SJCRH30 (cell line): ENCODE measurements at regions not wholly inside any gene's neighbourhood (a gene's known extent, or its start where the extent isn't known, plus 50 kb on each side); places are given as distances from the start of the nearest gene placed in this dataset.
"Not testable (repeated sequence)": the region's sequence is repeated elsewhere in the genome, so short reads cannot be mapped to it uniquely, and the experiment has no call there.

Experiments used
- DNase-seq, 2 experiments: peaks; one replicate each; pipeline ENCODE4 v3.0.0-alpha.2; 2015 to 2020
- H3K27ac ChIP-seq: fragments of 250-450 bp; sonication (Bioruptor Pico); 2 replicates; pipeline ENCODE4 v1.5.1; 2020; ENCODE audit warnings: mild to moderate bottlenecking, moderate library complexity
- H3K27me3 ChIP-seq: fragments of 250-450 bp; sonication (Bioruptor Pico); 2 replicates; pipeline ENCODE4 v1.5.1; 2020; ENCODE audit warnings: mild to moderate bottlenecking, moderate library complexity
- H3K36me3 ChIP-seq: fragments of 250-450 bp; sonication (Bioruptor Pico); 2 replicates; pipeline ENCODE4 v1.5.1; 2020; ENCODE audit warnings: mild to moderate bottlenecking, moderate library complexity
- H3K4me1 ChIP-seq: fragments of 250-450 bp; sonication (Bioruptor Pico); 2 replicates; pipeline ENCODE4 v1.5.1; 2020; ENCODE audit warnings: mild to moderate bottlenecking, moderate library complexity
- H3K4me3 ChIP-seq: fragments of 250-450 bp; sonication (Bioruptor Pico); 2 replicates; pipeline ENCODE4 v1.5.1; 2020; ENCODE audit warnings: mild to moderate bottlenecking, moderate library complexity
- H3K9me3 ChIP-seq: fragments of 250-450 bp; sonication (Bioruptor Pico); replicated peaks from 2 replicates; pipeline ENCODE4 v1.5.1; 2020; ENCODE audit warnings: mild to moderate bottlenecking, moderate library complexity

- no peaks in the 10 kb centered on the region for H3K4me1 ChIP-seq
- no peaks in the 10 kb centered on the region for H3K36me3 ChIP-seq
- H3K27ac ChIP-seq, result no peak overlapping the region
- DNase-seq, result no peak
- H3K4me3 ChIP-seq, result no peak overlapping the region
- H3K27me3 ChIP-seq, result no peaks in the 10 kb centered on the region
- H3K9me3 ChIP-seq, result no peaks in the 10 kb centered on the region
Observed at GRCh38 chr5:8807636-8808035, 738.2 kb downstream of the SEMA5A start.

GRCh38 chr5:8811581-8811980, 734.3 kb downstream of the SEMA5A start:
- H3K4me1 ChIP-seq, result no peaks in the 10 kb centered on the region
- H3K27ac ChIP-seq, result no peak overlapping the region
- H3K4me3 ChIP-seq, result no peak overlapping the region
- no peaks in the 10 kb centered on the region for H3K27me3 ChIP-seq
- no peak for DNase-seq
- no peaks in the 10 kb centered on the region for H3K9me3 ChIP-seq
- no peaks in the 10 kb centered on the region for H3K36me3 ChIP-seq

GRCh38 chr5:8813180-8813579, 732.7 kb downstream of the SEMA5A start:
- Histone ChIP-seq H3K36me3 (no peaks in the 10 kb centered on the region), H3K4me1 (no peaks in the 10 kb centered on the region), H3K27ac (no peak overlapping the region), H3K27me3 (no peaks in the 10 kb centered on the region), H3K9me3 (no peaks in the 10 kb centered on the region), H3K4me3 (no peak overlapping the region)
- DNase-seq, result peak in 1 of 2 experiments; percentile 10

- Histone ChIP-seq H3K9me3 (no peaks in the 10 kb centered on the region), H3K4me3 (no peak overlapping the region), H3K27ac (no peak overlapping the region), H3K4me1 (no peaks in the 10 kb centered on the region), H3K36me3 (no peaks in the 10 kb centered on the region), H3K27me3 (no peaks in the 10 kb centered on the region)
- DNase-seq, result no peak
Observed at GRCh38 chr5:8814105-8814504, 731.8 kb downstream of the SEMA5A start.

GRCh38 chr5:8824371-8824770, 721.5 kb downstream of the SEMA5A start:
- no peaks in the 10 kb centered on the region for H3K36me3 ChIP-seq
- H3K4me3 ChIP-seq, result no peak overlapping the region
- no peak for DNase-seq

GRCh38 chr5:8825139-8825757, 720.6 kb downstream of the SEMA5A start:
- H3K27me3 ChIP-seq, result no peaks in the 10 kb centered on the region
- no peak overlapping the region for H3K27ac ChIP-seq
- peaks cover 16% of the 10 kb centered on the region for H3K4me1 ChIP-seq
- no peaks in the 10 kb centered on the region for H3K9me3 ChIP-seq
- peak; percentile 17 to 44 for DNase-seq
- H3K4me3 ChIP-seq, result no peak overlapping the region
- no peaks in the 10 kb centered on the region for H3K36me3 ChIP-seq

More at GRCh38 chr5:8824371-8824770, 721.5 kb downstream of the SEMA5A start:
- Histone ChIP-seq H3K27me3 (no peaks in the 10 kb centered on the region), H3K9me3 (no peaks in the 10 kb centered on the region), H3K4me1 (peaks cover 8% of the 10 kb centered on the region), H3K27ac (no peak overlapping the region)

- Histone ChIP-seq H3K27ac (no peak overlapping the region), H3K36me3 (no peaks in the 10 kb centered on the region), H3K4me3 (no peak overlapping the region), H3K9me3 (no peaks in the 10 kb centered on the region), H3K27me3 (no peaks in the 10 kb centered on the region), H3K4me1 (peaks cover 17% of the 10 kb centered on the region)
- DNase-seq, result no peak
Observed at GRCh38 chr5:8826508-8826907, 719.4 kb downstream of the SEMA5A start.

GRCh38 chr5:8827696-8828095, 718.2 kb downstream of the SEMA5A start:
- Histone ChIP-seq H3K4me3 (no peak overlapping the region), H3K4me1 (peaks cover 17% of the 10 kb centered on the region), H3K27me3 (no peaks in the 10 kb centered on the region), H3K9me3 (no peaks in the 10 kb centered on the region), H3K27ac (no peak overlapping the region), H3K36me3 (no peaks in the 10 kb centered on the region)
- DNase-seq, result no peak

GRCh38 chr5:8828596-8829322, 717.1 kb downstream of the SEMA5A start:
- H3K27ac ChIP-seq, result peak overlapping the region; percentile 55
- no peaks in the 10 kb centered on the region for H3K27me3 ChIP-seq
- H3K4me3 ChIP-seq, result no peak overlapping the region
- no peaks in the 10 kb centered on the region for H3K36me3 ChIP-seq
- H3K9me3 ChIP-seq, result no peaks in the 10 kb centered on the region
- peaks cover 17% of the 10 kb centered on the region for H3K4me1 ChIP-seq
- DNase-seq, result no peak

- Histone ChIP-seq H3K36me3 (no peaks in the 10 kb centered on the region), H3K4me1 (peaks cover 17% of the 10 kb centered on the region), H3K27me3 (no peaks in the 10 kb centered on the region), H3K4me3 (no peak overlapping the region), H3K9me3 (no peaks in the 10 kb centered on the region), H3K27ac (peak overlapping the region; percentile 55)
- DNase-seq, result peak; percentile 54 to 75
Observed at GRCh38 chr5:8829323-8830029, 716.4 kb downstream of the SEMA5A start.

GRCh38 chr5:8831251-8831650, 714.6 kb downstream of the SEMA5A start:
- H3K27me3 ChIP-seq, result no peaks in the 10 kb centered on the region
- no peaks in the 10 kb centered on the region for H3K36me3 ChIP-seq

GRCh38 chr5:8831854-8832253, 714.0 kb downstream of the SEMA5A start:
- Histone ChIP-seq H3K36me3 (no peaks in the 10 kb centered on the region), H3K9me3 (no peaks in the 10 kb centered on the region), H3K27me3 (no peaks in the 10 kb centered on the region), H3K27ac (no peak overlapping the region), H3K4me1 (peaks cover 17% of the 10 kb centered on the region), H3K4me3 (no peak overlapping the region)
- no peak for DNase-seq

More at GRCh38 chr5:8831251-8831650, 714.6 kb downstream of the SEMA5A start:
- H3K4me3 ChIP-seq, result no peak overlapping the region
- no peak for DNase-seq
- H3K9me3 ChIP-seq, result no peaks in the 10 kb centered on the region
- no peak overlapping the region for H3K27ac ChIP-seq
- H3K4me1 ChIP-seq, result peaks cover 17% of the 10 kb centered on the region

GRCh38 chr5:8839361-8840055, 706.4 kb downstream of the SEMA5A start:
- DNase-seq, result peak; percentile 52 to 74
- Histone ChIP-seq H3K4me1 (peaks cover 4% of the 10 kb centered on the region; the same call in 1 of the 2 replicates), H3K27me3 (no peaks in the 10 kb centered on the region), H3K27ac (peak overlapping the region; percentile 75), H3K9me3 (no peaks in the 10 kb centered on the region), H3K4me3 (peak overlapping the region; percentile 32), H3K36me3 (no peaks in the 10 kb centered on the region)

- H3K36me3 ChIP-seq, result no peaks in the 10 kb centered on the region
- no peak overlapping the region for H3K27ac ChIP-seq
- H3K4me3 ChIP-seq, result no peak overlapping the region
- no peak for DNase-seq
- no peaks in the 10 kb centered on the region for H3K27me3 ChIP-seq
- H3K9me3 ChIP-seq, result no peaks in the 10 kb centered on the region
- peaks cover 4% of the 10 kb centered on the region; the same call in 1 of the 2 replicates for H3K4me1 ChIP-seq
Observed at GRCh38 chr5:8840237-8840636, 705.6 kb downstream of the SEMA5A start.

- not testable (repeated sequence) for H3K9me3 ChIP-seq, H3K36me3 ChIP-seq, H3K27ac ChIP-seq, H3K27me3 ChIP-seq, H3K4me3 ChIP-seq, H3K4me1 ChIP-seq, DNase-seq
Observed at GRCh38 chr5:8840746-8841145, 705.1 kb downstream of the SEMA5A start.
